ENCODE measurements at regions not wholly inside any gene's neighbourhood (a gene's known extent, or its start where the extent isn't known, plus 50 kb on each side); places are given as distances from the start of the nearest gene placed in this dataset.

GRCh38 chr4:135492439-135492838 lies 1290.8 kb upstream of the PABPC4L start:
- no peak for TF ChIP-seq EZH2phosphoT487 (IDR thresholded peaks at IDR 0.05; ENCODE audit: insufficient read depth, low read depth)
- no peak for TF ChIP-seq EZH2 (IDR thresholded peaks at IDR 0.05; ENCODE audit: insufficient read depth, poor library complexity, severe bottlenecking)

Data from GM23248 (cell line).